NCI-H524 treated with DMSO at 0.1 percent for 48 hours (cell line): ENCODE measurements at regions not wholly inside any gene's neighbourhood (a gene's known extent, or its start where the extent isn't known, plus 50 kb on each side); places are given as distances from the start of the nearest gene placed in this dataset.

Experiments used
- DNase-seq: peaks from one replicate; lab custom pipeline; 2025; lab: John Stamatoyannopoulos, UW

- peak; percentile 43 for DNase-seq
Measured at GRCh38 chr2:176679061-176679669, 409.9 kb downstream of the MTX2 start.

GRCh38 chr2:176680916-176681516 lies 411.8 kb downstream of the MTX2 start:
- no peak for DNase-seq

GRCh38 chr2:176681584-176682115 lies 412.4 kb downstream of the MTX2 start:
- DNase-seq = no peak

- no peak for DNase-seq
Measured at GRCh38 chr2:176682278-176682677, 413.0 kb downstream of the MTX2 start.

- no peak for DNase-seq
Measured at GRCh38 chr2:176683618-176684111, 414.4 kb downstream of the MTX2 start.

GRCh38 chr2:176685908-176686307 lies 416.7 kb downstream of the MTX2 start:
- DNase-seq = no peak

GRCh38 chr2:176686328-176686727 lies 417.1 kb downstream of the MTX2 start:
- no peak for DNase-seq

GRCh38 chr2:176687342-176687741 lies 418.1 kb downstream of the MTX2 start:
- DNase-seq = no peak

- DNase-seq = no peak
Measured at GRCh38 chr2:176687944-176688343, 418.7 kb downstream of the MTX2 start.

- no peak for DNase-seq
Measured at GRCh38 chr2:176689711-176690110, 420.5 kb downstream of the MTX2 start.

- no peak for DNase-seq
Measured at GRCh38 chr2:176691471-176691870, 422.2 kb downstream of the MTX2 start.

GRCh38 chr2:176692533-176692932 lies 423.3 kb downstream of the MTX2 start:
- no peak for DNase-seq

- DNase-seq = peak; percentile 52
Measured at GRCh38 chr2:176699098-176699497, 429.9 kb downstream of the MTX2 start.

GRCh38 chr2:176699644-176700043 lies 430.4 kb downstream of the MTX2 start:
- no peak for DNase-seq

GRCh38 chr2:176702131-176702530 lies 432.9 kb downstream of the MTX2 start:
- DNase-seq = no peak

- DNase-seq = no peak
Measured at GRCh38 chr2:176704282-176704858, 435.1 kb downstream of the MTX2 start.

GRCh38 chr2:176709149-176709951 lies 440.1 kb downstream of the MTX2 start:
- DNase-seq = no peak

- DNase-seq = no peak
Measured at GRCh38 chr2:176709991-176710390, 440.7 kb downstream of the MTX2 start.

GRCh38 chr2:176710657-176711186 lies 441.5 kb downstream of the MTX2 start:
- no peak for DNase-seq

- no peak for DNase-seq
Measured at GRCh38 chr2:176725873-176726645, 456.8 kb downstream of the MTX2 start.

- no peak for DNase-seq
Measured at GRCh38 chr2:176727696-176728095, 458.5 kb downstream of the MTX2 start.
